ENCODE measurements at regions not wholly inside any gene's neighbourhood (a gene's known extent, or its start where the extent isn't known, plus 50 kb on each side); places are given as distances from the start of the nearest gene placed in this dataset.

DNA sequence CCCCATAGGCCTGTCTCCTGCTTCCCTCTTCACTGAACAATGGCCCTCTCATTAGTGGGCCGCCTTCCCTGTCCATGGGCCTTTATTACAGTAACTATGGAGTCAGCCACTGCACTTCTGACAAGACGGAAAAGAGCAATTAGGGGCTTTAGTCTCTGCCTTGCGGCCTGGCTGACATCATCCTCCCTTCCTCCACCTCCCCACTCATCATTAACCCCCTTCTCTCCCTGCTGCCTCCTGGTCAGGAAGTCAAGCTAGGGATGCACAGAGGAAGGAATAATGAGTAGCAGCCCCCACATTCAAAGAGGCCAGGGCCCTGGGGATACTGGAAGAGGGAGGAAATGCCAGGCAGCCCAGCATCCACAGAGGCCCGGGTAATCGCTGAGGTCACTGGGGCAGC is 101.6 kb upstream of the PLXNA4 start:
- peaks cover 8% of the 10 kb centered on the region for H3K4me1 Mint-ChIP-seq (ENCODE audit: unreplicated experiment)
- H3K4me3 Mint-ChIP-seq = no peak overlapping the region
- H3K27ac Mint-ChIP-seq = peak overlapping the region; percentile 22
- H3K36me3 Mint-ChIP-seq = no peaks in the 10 kb centered on the region
- peaks cover under 1% of the 10 kb centered on the region for H3K27me3 Mint-ChIP-seq
- DNase-seq (ENCODE audit: extremely low spot score, unreplicated experiment) = no peak
- no peaks in the 10 kb centered on the region for H3K9me3 Mint-ChIP-seq
- TF ChIP-seq, protein P1, sequence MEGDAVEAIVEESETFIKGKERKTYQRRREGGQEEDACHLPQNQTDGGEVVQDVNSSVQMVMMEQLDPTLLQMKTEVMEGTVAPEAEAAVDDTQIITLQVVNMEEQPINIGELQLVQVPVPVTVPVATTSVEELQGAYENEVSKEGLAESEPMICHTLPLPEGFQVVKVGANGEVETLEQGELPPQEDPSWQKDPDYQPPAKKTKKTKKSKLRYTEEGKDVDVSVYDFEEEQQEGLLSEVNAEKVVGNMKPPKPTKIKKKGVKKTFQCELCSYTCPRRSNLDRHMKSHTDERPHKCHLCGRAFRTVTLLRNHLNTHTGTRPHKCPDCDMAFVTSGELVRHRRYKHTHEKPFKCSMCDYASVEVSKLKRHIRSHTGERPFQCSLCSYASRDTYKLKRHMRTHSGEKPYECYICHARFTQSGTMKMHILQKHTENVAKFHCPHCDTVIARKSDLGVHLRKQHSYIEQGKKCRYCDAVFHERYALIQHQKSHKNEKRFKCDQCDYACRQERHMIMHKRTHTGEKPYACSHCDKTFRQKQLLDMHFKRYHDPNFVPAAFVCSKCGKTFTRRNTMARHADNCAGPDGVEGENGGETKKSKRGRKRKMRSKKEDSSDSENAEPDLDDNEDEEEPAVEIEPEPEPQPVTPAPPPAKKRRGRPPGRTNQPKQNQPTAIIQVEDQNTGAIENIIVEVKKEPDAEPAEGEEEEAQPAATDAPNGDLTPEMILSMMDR (conservative IDR thresholded peaks at IDR 0.05) = no peak

DNA sequence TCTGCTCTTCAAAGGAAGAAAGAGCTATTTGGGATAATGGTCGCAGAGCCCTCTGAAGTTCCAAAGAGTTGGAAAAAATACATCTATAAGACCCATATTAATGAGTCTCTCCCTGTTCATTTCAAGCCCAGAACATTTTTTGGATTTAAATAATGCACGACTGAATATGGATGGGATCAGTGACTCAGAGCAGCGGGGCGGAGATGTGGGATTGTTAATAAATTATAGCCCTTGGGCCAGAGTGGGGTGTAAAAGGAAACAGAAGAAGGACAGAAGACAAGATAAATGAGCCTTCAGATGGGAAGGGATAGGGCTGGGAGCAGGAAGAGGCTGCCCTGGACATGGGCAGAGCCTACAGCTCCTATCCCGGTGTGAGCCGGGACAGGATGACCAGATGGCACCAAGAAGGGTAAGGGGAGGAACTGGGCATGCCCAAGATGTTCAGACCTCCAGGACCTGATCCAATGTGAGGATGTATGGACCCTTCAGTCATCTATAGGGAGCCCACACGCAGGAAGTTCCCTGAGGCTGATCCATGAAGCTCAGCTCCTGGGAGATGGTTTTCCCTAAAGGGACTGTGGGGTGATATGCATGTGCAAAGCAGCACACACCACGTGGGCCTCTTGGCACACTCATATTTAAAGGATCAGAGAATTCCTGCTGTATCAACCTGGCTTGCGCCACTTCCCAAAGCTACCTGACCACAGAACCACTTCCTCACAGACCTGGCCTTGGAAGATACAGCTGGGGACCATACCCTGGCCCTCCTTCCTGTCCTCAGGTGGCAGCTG is 96.1 kb upstream of the PLXNA4 start:
- Mint-ChIP-seq H3K4me3 (no peak overlapping the region), H3K4me1 (ENCODE audit: unreplicated experiment) (peaks cover 24% of the 10 kb centered on the region), H3K9me3 (peaks cover 4% of the 10 kb centered on the region), H3K27me3 (peaks cover 6% of the 10 kb centered on the region), H3K36me3 (no peaks in the 10 kb centered on the region), H3K27ac (no peak overlapping the region)
- no peak for DNase-seq (ENCODE audit: extremely low spot score, unreplicated experiment)
- TF ChIP-seq, protein P1 (conservative IDR thresholded peaks at IDR 0.05) = no peak

DNA sequence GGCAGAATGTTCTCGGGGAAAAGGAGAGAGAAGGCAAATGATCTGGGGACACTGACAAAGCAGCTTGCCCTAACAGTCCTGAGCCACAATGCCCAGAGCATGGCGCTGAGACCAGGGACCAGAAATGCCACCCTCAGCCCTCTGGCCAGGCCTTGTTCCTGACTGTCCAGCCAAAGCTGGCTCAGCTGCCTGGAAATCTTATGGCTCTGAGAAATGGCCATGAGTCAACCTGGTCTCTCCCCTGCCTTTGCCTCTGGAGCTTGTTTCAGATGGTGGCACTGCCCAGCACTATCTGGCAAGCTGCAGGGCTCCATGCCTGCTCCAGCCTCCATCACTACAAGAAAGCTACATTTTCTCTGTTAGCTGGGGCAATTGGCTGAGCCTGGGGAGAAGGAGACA is 90.5 kb upstream of the PLXNA4 start:
- peaks cover 22% of the 10 kb centered on the region for H3K4me1 Mint-ChIP-seq (ENCODE audit: unreplicated experiment)
- H3K4me3 Mint-ChIP-seq = no peak overlapping the region
- no peaks in the 10 kb centered on the region for H3K36me3 Mint-ChIP-seq
- no peak for DNase-seq (ENCODE audit: extremely low spot score, unreplicated experiment)
- TF ChIP-seq, protein P1 (conservative IDR thresholded peaks at IDR 0.05) = no peak
- no peak overlapping the region for H3K27ac Mint-ChIP-seq
- peaks cover 11% of the 10 kb centered on the region for H3K27me3 Mint-ChIP-seq
- no peaks in the 10 kb centered on the region for H3K9me3 Mint-ChIP-seq

DNA sequence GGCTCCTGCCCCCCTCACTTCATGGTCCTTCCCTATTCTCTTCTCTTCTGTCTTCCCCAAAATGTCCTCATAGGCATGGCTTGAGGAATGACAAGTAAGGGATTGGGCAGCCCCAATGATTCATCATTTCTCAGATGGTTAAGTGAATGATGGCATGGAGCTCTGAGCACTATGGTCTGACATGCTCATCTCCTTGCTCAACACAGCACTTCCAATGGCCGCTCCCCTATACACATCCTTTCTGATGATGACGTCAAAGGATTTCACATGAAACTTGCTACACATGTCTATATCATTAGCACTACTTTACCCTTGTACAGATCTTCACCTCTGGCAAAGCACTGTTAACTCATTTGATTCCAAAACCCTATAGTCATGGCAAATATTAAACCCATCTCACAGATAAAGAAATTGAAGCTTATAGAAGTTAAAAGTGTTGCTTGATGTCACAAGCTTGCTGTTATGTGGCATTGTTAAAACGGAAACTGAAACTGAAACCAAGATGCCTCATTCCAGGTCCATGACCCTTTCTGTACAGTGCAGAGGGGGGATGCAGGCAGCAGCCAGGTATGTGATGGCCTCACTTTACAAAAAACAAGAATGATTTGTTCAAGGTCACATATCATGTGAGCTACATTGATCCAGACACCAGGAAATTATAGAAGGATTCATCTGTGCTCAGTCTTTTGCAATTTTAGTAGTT is 90.0 kb upstream of the PLXNA4 start:
- H3K9me3 Mint-ChIP-seq = no peaks in the 10 kb centered on the region
- H3K4me1 Mint-ChIP-seq (ENCODE audit: unreplicated experiment) = peaks cover 17% of the 10 kb centered on the region
- H3K27me3 Mint-ChIP-seq = peaks cover 11% of the 10 kb centered on the region
- no peak overlapping the region for H3K27ac Mint-ChIP-seq
- DNase-seq (ENCODE audit: extremely low spot score, unreplicated experiment) = no peak
- no peaks in the 10 kb centered on the region for H3K36me3 Mint-ChIP-seq
- H3K4me3 Mint-ChIP-seq = no peak overlapping the region
- TF ChIP-seq, protein P1 (conservative IDR thresholded peaks at IDR 0.05) = no peak

DNA sequence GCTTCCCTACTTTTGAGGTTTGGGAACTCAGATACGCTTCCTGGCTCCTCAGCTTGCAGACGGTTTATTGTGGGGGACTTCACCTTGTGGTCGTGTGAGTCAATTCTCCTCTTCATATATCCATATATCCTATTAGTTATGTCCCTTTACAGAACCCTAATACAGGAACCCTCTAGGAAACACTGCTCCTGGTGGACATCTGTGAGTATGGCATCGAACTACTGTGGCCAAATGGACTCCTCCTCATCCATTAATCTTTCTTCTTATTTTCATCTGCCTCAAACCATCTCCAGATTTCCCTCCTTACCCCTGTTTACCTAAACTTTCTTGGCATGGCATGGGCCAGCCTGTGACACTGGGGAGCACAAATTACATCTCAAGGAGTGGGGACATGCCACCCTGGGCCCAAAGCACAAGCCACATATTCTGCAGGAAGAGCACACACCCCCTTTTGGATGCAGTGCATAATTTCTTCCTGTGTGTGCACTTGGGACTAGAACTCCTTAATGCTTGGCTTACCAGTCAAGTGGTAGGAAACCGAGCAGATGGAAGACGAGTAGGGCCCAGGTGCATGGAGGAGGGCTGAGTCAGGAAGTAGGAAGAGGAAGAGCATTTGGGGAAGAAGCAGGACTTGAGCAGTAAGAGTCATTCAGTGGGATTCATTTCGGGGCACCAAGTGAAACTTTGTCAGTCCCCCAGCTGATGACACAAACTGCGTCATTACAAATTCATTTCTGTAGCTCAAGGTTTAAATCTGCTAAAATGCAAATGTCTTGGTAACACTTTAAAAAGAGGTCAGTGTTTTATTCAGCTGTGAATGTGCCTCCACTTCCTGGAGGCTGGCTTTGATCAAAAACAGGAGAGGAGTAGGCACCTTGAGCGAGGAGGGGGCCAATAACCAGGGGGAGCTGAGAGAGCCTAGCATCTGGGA is 80.8 kb upstream of the PLXNA4 start:
- H3K27me3 Mint-ChIP-seq = peaks cover 20% of the 10 kb centered on the region

More for the DNA sequence above, 80.8 kb upstream of the PLXNA4 start:
- Mint-ChIP-seq H3K9me3 (no peaks in the 10 kb centered on the region), H3K36me3 (no peaks in the 10 kb centered on the region), H3K27ac (no peak overlapping the region), H3K4me1 (ENCODE audit: unreplicated experiment) (peaks cover 10% of the 10 kb centered on the region), H3K4me3 (no peak overlapping the region)
- DNase-seq (ENCODE audit: extremely low spot score, unreplicated experiment) = no peak
- TF ChIP-seq, protein P1 (conservative IDR thresholded peaks at IDR 0.05) = peak; percentile 72

Measured in type B pancreatic cell (in vitro differentiated cells).